HCT116 (cell line): ENCODE measurements at regions not wholly inside any gene's neighbourhood (a gene's known extent, or its start where the extent isn't known, plus 50 kb on each side); places are given as distances from the start of the nearest gene placed in this dataset.

ENCODE experiments used
- ATAC-seq: fragments of 200-7000 bp; cut with Tn5 transposase; 2 replicates; pipeline ENCODE4 v1.9.1; 2020; ENCODE audit warnings: mild to moderate bottlenecking, moderate library complexity
- BruUV-seq: library from RNA; stranded (reverse); fragments of 400-500 nt; replicated peaks from 2 replicates; lab custom pipeline; 2021; lab: Mats Ljungman, UMichigan
- CTCF ChIA-PET: fragments of 300-600 bp; sonication (Branson Sonifier 250); formaldehyde crosslinking; loops from one replicate; lab custom pipeline; 2021; ENCODE audit warnings: antibody characterized with exemption; lab: Charles Lee
- POLR2A ChIA-PET: fragments of 300-600, 350-600 bp; sonication (Branson Sonifier 250); formaldehyde crosslinking; loops from one replicate; lab custom pipeline; 2021; ENCODE audit warnings: antibody characterized with exemption; lab: Charles Lee
- RAD21 ChIA-PET, 2 experiments: fragments of 300-600 bp; sonication (Branson Sonifier 250); formaldehyde crosslinking; loops; one replicate each; lab custom pipeline; 2023; ENCODE audit warnings: low total read pairs in 2 of 2; ENCODE audit not compliant: uncharacterized antibody in 2 of 2, unreplicated experiment in 2 of 2, low non-redundant PET in 1 of 2; lab: Charles Lee
- DNase-seq: peaks from one replicate; pipeline ENCODE4 v3.0.0-alpha.2; 2010; ENCODE audit warnings: low read depth, low spot score
- H2AFZ ChIP-seq: fragments of 200-600 bp; shearing (Covaris generic), sonication (generic); 2 replicates; pipeline ENCODE4 v1.6.1; 2017; ENCODE audit warnings: low read depth, mixed run types, mixed read lengths, antibody characterized with exemption, low read length; ENCODE audit not compliant: poor library complexity, severe bottlenecking
- H3K27ac ChIP-seq: 2 replicates; pipeline ENCODE4 v1.5.1; 2012; ENCODE audit warnings: low read depth, low read length
- H3K27me3 ChIP-seq: fragments of 200-600 bp; sonication (generic); 2 replicates; pipeline ENCODE4 v1.6.1; 2016; ENCODE audit warnings: mixed run types, low read length, mixed read lengths; ENCODE audit not compliant: insufficient read depth
- H3K36me3 ChIP-seq, 2 experiments: fragments of 200-500 bp in 1 of 2; fragments of 200-600 bp in 1 of 2; sonication (Bioruptor generic) in 1 of 2; sonication (generic) in 1 of 2; 2 replicates each; pipeline versions ENCODE4 v1.5.1 to v1.6.1; 2014 to 2016; ENCODE audit warnings: low read length in 2 of 2, inconsistent platforms in 1 of 2, mixed read lengths in 1 of 2, mixed run types in 1 of 2; ENCODE audit not compliant: insufficient read depth in 2 of 2, control insufficient read depth in 1 of 2
- H3K4me1 ChIP-seq, 2 experiments: fragments of 200-600 bp in 1 of 2; sonication (generic) in 1 of 2; 2 replicates each; pipeline versions ENCODE4 v1.5.1 to v1.6.1; 2012 to 2017; ENCODE audit warnings: low read length in 2 of 2, inconsistent platforms in 1 of 2, mild to moderate bottlenecking in 1 of 2, mixed read lengths in 1 of 2, mixed run types in 1 of 2, moderate library complexity in 1 of 2; ENCODE audit not compliant: insufficient read depth in 2 of 2, control insufficient read depth in 1 of 2
- H3K4me2 ChIP-seq: fragments of 200-600 bp; sonication (generic); 2 replicates; pipeline ENCODE4 v1.6.1; 2017; ENCODE audit warnings: mixed run types, low read length, mixed read lengths
- H3K4me3 ChIP-seq, 2 experiments: fragments of 200-600 bp in 1 of 2; sonication (generic) in 1 of 2; replicated peaks in 1 of 2; 2 replicates each; pipeline ENCODE4 v1.5.1; 2011 to 2016; ENCODE audit warnings: low read length in 2 of 2, control low read depth in 1 of 2, low read depth in 1 of 2, mild to moderate bottlenecking in 1 of 2, mixed read lengths in 1 of 2, mixed run types in 1 of 2
- H3K79me2 ChIP-seq: fragments of 200-600 bp; sonication (generic); 2 replicates; pipeline ENCODE4 v1.6.1; 2017; ENCODE audit warnings: mild to moderate bottlenecking, mixed run types, low read length, moderate library complexity, mixed read lengths; ENCODE audit not compliant: insufficient read depth
- H3K9ac ChIP-seq: fragments of 200-600 bp; sonication (generic); 2 replicates; pipeline ENCODE4 v1.6.1; 2016; ENCODE audit warnings: low read length, mixed read lengths
- H3K9me2 ChIP-seq: fragments of 200-600 bp; sonication (generic), shearing (Covaris generic); 2 replicates; pipeline ENCODE4 v1.6.1; 2017; ENCODE audit warnings: mixed run types, mild to moderate bottlenecking, moderate library complexity; ENCODE audit not compliant: insufficient read depth
- H3K9me3 ChIP-seq, 2 experiments: fragments of 200-500 bp in 1 of 2; fragments of 200-600 bp in 1 of 2; sonication (Bioruptor generic) in 1 of 2; sonication (generic) in 1 of 2; 2 replicates each; pipeline ENCODE4 v1.6.1; 2014 to 2017; ENCODE audit warnings: low read length in 2 of 2, mixed read lengths in 2 of 2, inconsistent platforms in 1 of 2, low read depth in 1 of 2, mild to moderate bottlenecking in 1 of 2, mixed run types in 1 of 2, moderate library complexity in 1 of 2; ENCODE audit not compliant: control insufficient read depth in 1 of 2, insufficient read depth in 1 of 2
- H4K20me1 ChIP-seq: fragments of 200-600 bp; sonication (generic), shearing (Covaris generic); 2 replicates; pipeline ENCODE4 v1.6.1; 2017; ENCODE audit warnings: mixed run types, mild to moderate bottlenecking, moderate library complexity; ENCODE audit not compliant: insufficient read depth
- CBX3 ChIP-seq: IDR thresholded peaks from 2 replicates; pipeline ENCODE4 v1.6.1; 2012; ENCODE audit warnings: low read depth
- CEBPB ChIP-seq: IDR thresholded peaks from 2 replicates; pipeline ENCODE4 v1.6.1; 2012; ENCODE audit warnings: low read depth
- EGR1 ChIP-seq: IDR thresholded peaks from 2 replicates; pipeline ENCODE4 v1.6.1; 2012; ENCODE audit warnings: low read depth
- ELF1 ChIP-seq: IDR thresholded peaks from 2 replicates; pipeline ENCODE4 v1.6.1; 2012; ENCODE audit warnings: low read depth, borderline replicate concordance
- EZH2 ChIP-seq: fragments of 200-600 bp; sonication (generic); IDR thresholded peaks from 2 replicates; pipeline ENCODE4 v1.6.1; 2017; ENCODE audit warnings: antibody characterized with exemption, mixed run types
- FOSL1 ChIP-seq: IDR thresholded peaks from 2 replicates; pipeline ENCODE4 v1.6.1; 2012; ENCODE audit warnings: low read depth
- MAX ChIP-seq: IDR thresholded peaks from 2 replicates; pipeline ENCODE4 v1.6.1; 2012
- POLR2A ChIP-seq: IDR thresholded peaks from 2 replicates; pipeline ENCODE4 v1.7.0; 2011; ENCODE audit warnings: borderline replicate concordance; ENCODE audit not compliant: insufficient read depth, insufficient read length; ENCODE audit errors: extremely low read depth
- POLR2AphosphoS5 ChIP-seq: IDR thresholded peaks from 2 replicates; pipeline ENCODE4 v1.6.1; 2011; ENCODE audit warnings: mild to moderate bottlenecking, low read depth, low read length, moderate library complexity
- RAD21 ChIP-seq: IDR thresholded peaks from 2 replicates; pipeline ENCODE4 v1.6.1; 2012; ENCODE audit warnings: low read depth, mild to moderate bottlenecking
- SIN3A ChIP-seq: IDR thresholded peaks from 2 replicates; pipeline ENCODE4 v1.6.1; 2012; ENCODE audit warnings: low read depth
- SP1 ChIP-seq: IDR thresholded peaks from 2 replicates; pipeline ENCODE4 v1.6.1; 2012; ENCODE audit warnings: low read depth
- SRF ChIP-seq: IDR thresholded peaks from 2 replicates; pipeline ENCODE4 v1.6.1; 2012; ENCODE audit warnings: low read depth
- TCF7L2 ChIP-seq: IDR thresholded peaks from 2 replicates; pipeline ENCODE4 v1.7.0; 2011; ENCODE audit warnings: borderline replicate concordance, inconsistent platforms; ENCODE audit not compliant: insufficient read depth, insufficient read length; ENCODE audit errors: extremely low read depth
- YY1 ChIP-seq: IDR thresholded peaks from 2 replicates; pipeline ENCODE4 v1.6.1; 2011; ENCODE audit warnings: low read length, low read depth, moderate library complexity, mild to moderate bottlenecking; ENCODE audit not compliant: insufficient replicate concordance; ENCODE audit errors: extremely low read depth
- ZFX ChIP-seq: fragments of 450-650 bp; IDR thresholded peaks from 2 replicates; pipeline ENCODE4 v1.6.1; 2017
- ZNF274 ChIP-seq: fragments of 200-500 bp; sonication (Bioruptor generic); IDR thresholded peaks from 2 replicates; pipeline ENCODE4 v1.6.1; 2014; ENCODE audit warnings: mild to moderate bottlenecking, low read depth, low read length, inconsistent platforms
- intact Hi-C: fragments of 100-400 bp; cut with micrococcal nuclease; formaldehyde crosslinking; loops from 2 replicates; pipeline ENCODE4 v1.10.0; 2022
- TF ChIP-seq, protein P1 (sequence below): IDR thresholded peaks from 2 replicates; pipeline ENCODE4 v1.6.1; 2012

DNA sequence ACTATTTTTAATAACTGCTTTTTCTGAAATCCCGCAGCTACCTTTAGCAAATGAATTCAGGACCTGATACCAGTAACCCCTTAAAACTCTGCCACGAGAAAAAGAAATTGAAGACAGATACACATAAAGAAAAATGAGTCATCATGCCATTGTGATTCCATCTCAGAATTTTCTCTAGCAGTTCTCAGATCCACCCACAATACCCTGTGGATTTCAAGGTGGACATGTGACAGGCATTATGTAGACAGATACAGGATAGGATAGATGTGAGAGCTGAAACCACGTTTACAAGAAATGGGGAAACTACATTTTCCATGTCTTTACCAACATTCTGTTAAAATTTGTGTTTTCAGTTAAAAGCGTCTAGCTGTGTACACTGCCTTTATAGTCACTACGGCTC lies 291.9 kb upstream of the NR2F2 start:
- Histone ChIP-seq H3K9me2 (no peaks in the 10 kb centered on the region), H4K20me1 (no peaks in the 10 kb centered on the region), H3K27me3 (no peaks in the 10 kb centered on the region)
- TF ChIP-seq ELF1: no peak
- no peak for TF ChIP-seq YY1
- no peak for TF ChIP-seq CEBPB
- no peak for TF ChIP-seq EGR1
- no peak for TF ChIP-seq SP1
- TF ChIP-seq TCF7L2: no peak
- TF ChIP-seq ZFX: no peak
- no peak for TF ChIP-seq FOSL1
- TF ChIP-seq ZNF274: no peak
- no peak for TF ChIP-seq POLR2A
- no peak for TF ChIP-seq RAD21
- TF ChIP-seq, protein P1, sequence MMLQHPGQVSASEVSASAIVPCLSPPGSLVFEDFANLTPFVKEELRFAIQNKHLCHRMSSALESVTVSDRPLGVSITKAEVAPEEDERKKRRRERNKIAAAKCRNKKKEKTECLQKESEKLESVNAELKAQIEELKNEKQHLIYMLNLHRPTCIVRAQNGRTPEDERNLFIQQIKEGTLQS: no peak
- TF ChIP-seq POLR2AphosphoS5: no peak
- TF ChIP-seq CBX3: no peak
- no peak for TF ChIP-seq MAX
- no peak for TF ChIP-seq SRF
- TF ChIP-seq SIN3A: no peak
- TF ChIP-seq EZH2: no peak
- TF ChIP-seq, all 23 proteins: peak for 0
- Histone ChIP-seq H3K79me2 (no peaks in the 10 kb centered on the region), H3K27ac (no peak overlapping the region), H3K4me3 (no peak overlapping the region), H3K4me1 (no peaks in the 10 kb centered on the region), H3K36me3 (no peaks in the 10 kb centered on the region), H2AFZ (no peak overlapping the region), H3K4me2 (no peak overlapping the region), H3K9me3 (no peaks in the 10 kb centered on the region), H3K9ac (no peak overlapping the region)
- BruUV-seq: no TSS peak
- CTCF ChIA-PET: interaction anchor here (1.2 kb wide), 1 partner anchor 9 kb away, joined by 3 read pairs; no protein-coding TSS in a partner anchor
- RAD21 ChIA-PET: no interaction called here
- DNase-seq: no peak
- POLR2A ChIA-PET: no interaction called here
- ATAC-seq: no peak
- intact Hi-C loops: no loop called here
